HUES48 (cell line): ENCODE measurements at regions not wholly inside any gene's neighbourhood (a gene's known extent, or its start where the extent isn't known, plus 50 kb on each side); places are given as distances from the start of the nearest gene placed in this dataset.

Source experiments
- H3K27ac ChIP-seq: one replicate; pipeline ENCODE4 v1.7.0; 2013; ENCODE audit warnings: low read depth, low read length, inconsistent platforms
- H3K27me3 ChIP-seq: 2 replicates; pipeline ENCODE4 v1.6.1; 2013; ENCODE audit warnings: mild to moderate bottlenecking, low read length; ENCODE audit not compliant: control insufficient read depth, insufficient read depth
- H3K36me3 ChIP-seq: 2 replicates; pipeline ENCODE4 v1.6.1; 2013; ENCODE audit warnings: low read length; ENCODE audit not compliant: control insufficient read depth, insufficient read depth
- H3K4me1 ChIP-seq: 2 replicates; pipeline ENCODE4 v1.6.1; 2013; ENCODE audit warnings: mild to moderate bottlenecking, low read length; ENCODE audit not compliant: control insufficient read depth, insufficient read depth
- H3K4me3 ChIP-seq: 2 replicates; pipeline ENCODE4 v1.5.1; 2013; ENCODE audit warnings: mild to moderate bottlenecking, low read depth, low read length
- H3K9ac ChIP-seq: 2 replicates; pipeline ENCODE4 v1.6.1; 2013; ENCODE audit warnings: mild to moderate bottlenecking, low read depth, low read length, moderate library complexity
- H3K9me3 ChIP-seq: 2 replicates; pipeline ENCODE4 v1.6.1; 2013; ENCODE audit warnings: low read length; ENCODE audit not compliant: control insufficient read depth, insufficient read depth

DNA sequence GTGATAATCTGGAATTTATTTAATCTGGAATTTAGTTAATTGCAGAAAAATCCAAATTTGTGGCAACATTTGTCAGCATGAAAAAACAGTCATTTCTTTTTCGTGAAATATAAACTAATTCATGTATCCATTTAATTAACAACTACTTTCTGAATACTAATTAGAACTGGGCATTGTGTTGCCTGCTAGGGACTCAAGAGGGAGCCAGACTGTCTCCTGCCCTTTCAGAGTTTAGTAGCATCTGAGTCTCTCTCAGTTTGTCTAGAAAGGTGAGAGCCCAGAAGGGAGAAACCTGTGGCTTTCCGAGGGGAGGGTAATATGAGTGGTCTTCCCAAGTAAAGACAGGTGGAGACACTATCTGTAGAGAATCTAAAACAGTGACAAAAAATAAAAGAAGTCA is 210.9 kb upstream of the HDDC2 start:
- H3K4me3 ChIP-seq: no peak overlapping the region
- H3K9me3 ChIP-seq: no peaks in the 10 kb centered on the region
- H3K9ac ChIP-seq: no peak overlapping the region
- H3K36me3 ChIP-seq: no peaks in the 10 kb centered on the region
- no peak overlapping the region for H3K27ac ChIP-seq
- H3K4me1 ChIP-seq: 0 out of 2 replicates have a peak, but pooled peaks cover 4% of the 10 kb centered on the region
- H3K27me3 ChIP-seq: no peaks in the 10 kb centered on the region

DNA sequence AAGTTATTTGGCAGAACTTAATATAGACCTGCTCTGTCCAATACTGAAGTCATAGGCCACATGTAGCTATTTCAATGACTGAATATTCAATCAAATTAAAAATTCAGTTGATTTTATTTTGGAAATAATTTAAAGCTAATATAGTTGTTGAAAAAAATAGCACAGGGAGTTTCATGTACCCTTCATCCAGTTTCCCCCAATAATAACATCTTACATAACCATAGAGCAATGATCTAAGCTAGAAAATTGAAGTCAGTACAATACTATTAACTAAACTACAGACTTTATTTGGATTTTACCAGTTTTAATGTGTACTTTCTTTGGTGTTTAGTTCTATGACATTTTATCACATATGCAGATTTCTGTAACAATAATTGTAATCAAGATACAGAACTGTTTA is 212.2 kb upstream of the HDDC2 start:
- Histone ChIP-seq H3K27me3 (no peaks in the 10 kb centered on the region), H3K4me1 (0 out of 2 replicates have a peak, but pooled peaks cover 4% of the 10 kb centered on the region), H3K27ac (no peak overlapping the region), H3K9ac (no peak overlapping the region), H3K9me3 (no peaks in the 10 kb centered on the region), H3K36me3 (no peaks in the 10 kb centered on the region), H3K4me3 (no peak overlapping the region)

DNA sequence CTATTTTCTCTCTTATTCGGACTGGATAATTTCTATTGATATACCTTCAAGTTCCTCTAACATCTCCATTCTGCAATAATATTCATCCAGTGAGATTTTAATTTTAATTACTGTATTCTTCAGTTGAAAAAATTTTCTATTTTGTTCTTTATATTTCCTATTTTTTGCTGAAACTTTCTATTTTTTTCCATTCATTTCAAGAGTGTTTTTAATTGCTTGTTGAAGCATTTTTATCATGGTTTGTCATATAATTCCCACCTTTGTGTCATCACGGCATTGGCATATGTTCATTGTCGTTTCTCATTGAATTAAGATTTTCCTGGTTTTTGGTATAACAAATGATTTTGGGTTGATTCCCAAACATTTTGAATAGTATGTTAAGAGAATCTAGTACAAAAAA is 214.9 kb upstream of the HDDC2 start:
- Histone ChIP-seq H3K4me1 (0 out of 2 replicates have a peak, but pooled peaks cover 4% of the 10 kb centered on the region), H3K36me3 (no peaks in the 10 kb centered on the region), H3K27ac (no peak overlapping the region), H3K4me3 (no peak overlapping the region), H3K9me3 (no peaks in the 10 kb centered on the region), H3K9ac (no peak overlapping the region), H3K27me3 (no peaks in the 10 kb centered on the region)

DNA sequence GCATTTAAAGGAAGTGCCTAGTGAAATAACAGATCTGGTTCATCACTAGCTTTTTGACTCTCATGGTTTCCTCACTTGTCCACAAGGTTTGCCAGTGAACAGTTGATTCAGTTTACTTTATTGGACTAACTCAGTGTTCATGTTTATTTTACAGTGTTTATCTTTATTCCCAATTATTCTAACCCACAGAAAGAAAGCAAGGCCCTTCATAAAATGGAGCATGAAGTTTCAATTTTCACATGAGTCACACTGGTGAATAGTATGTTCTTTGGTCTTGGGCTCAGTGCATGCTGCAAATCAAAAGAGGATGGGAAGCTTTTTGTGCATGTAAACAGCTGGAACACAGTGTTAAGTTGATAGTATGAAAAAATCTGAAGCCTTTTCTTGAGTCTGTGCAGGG is 217.6 kb upstream of the HDDC2 start:
- Histone ChIP-seq H3K9me3 (no peaks in the 10 kb centered on the region), H3K4me3 (no peak overlapping the region), H3K27ac (no peak overlapping the region), H3K9ac (no peak overlapping the region), H3K4me1 (no peaks in the 10 kb centered on the region), H3K36me3 (no peaks in the 10 kb centered on the region), H3K27me3 (no peaks in the 10 kb centered on the region)

DNA sequence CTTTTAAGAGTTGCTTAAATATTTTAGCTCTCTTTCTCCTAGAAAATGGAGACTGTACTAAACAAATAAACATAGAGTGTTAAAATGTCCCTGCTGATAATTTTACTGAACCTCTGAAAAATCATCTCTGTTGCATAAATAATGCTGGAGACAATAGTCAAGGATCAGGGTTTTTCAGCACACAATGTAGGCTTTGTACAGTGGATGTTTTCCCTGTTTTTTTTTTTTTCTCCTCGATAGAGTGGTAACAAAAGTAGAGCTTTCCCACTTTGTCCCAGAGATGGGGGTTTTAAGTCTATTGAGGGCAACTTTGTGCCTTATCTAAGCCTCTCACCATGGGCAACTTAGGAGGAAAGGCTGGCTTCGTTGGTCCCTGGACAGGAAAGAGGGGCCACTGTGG is 222.6 kb upstream of the HDDC2 start:
- no peak overlapping the region for H3K27ac ChIP-seq
- H3K4me1 ChIP-seq: peaks cover 17% of the 10 kb centered on the region
- H3K9me3 ChIP-seq: no peaks in the 10 kb centered on the region
- no peaks in the 10 kb centered on the region for H3K36me3 ChIP-seq
- no peak overlapping the region for H3K4me3 ChIP-seq
- no peak overlapping the region for H3K9ac ChIP-seq
- H3K27me3 ChIP-seq: no peaks in the 10 kb centered on the region

DNA sequence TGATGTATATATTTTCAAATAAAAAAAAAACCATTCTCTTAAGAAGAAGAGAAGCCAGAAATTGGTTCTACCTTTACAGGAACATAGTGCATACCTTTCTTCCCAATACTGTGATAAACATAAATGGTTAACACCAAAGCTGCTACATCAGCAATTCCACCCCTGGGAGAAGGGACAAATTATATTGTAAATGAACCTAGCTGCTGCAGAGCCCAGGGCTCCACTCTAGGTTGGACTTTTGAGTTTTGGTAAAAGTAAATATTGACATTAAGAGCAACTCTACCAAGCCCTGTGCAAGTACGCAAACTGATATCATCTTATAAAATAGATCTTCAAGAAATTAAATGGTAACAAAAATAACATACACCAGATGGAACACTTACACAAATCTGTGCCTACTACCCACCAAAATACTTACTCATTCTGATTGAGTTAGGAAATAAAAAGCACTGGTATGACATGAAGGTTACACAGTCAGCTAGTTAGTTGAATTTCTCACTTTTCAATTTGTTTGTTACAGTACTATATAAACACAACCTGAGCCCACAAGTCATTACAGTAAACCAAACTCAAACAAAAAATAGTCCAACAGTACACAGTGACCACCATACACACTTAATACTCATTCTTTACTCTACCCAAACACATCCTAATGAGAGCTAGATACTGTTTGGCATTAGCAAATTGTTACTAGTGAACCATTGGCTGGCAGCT is 223.3 kb upstream of the HEY2 start:
- no peak overlapping the region for H3K27ac ChIP-seq
- no peak overlapping the region for H3K9ac ChIP-seq
- no peaks in the 10 kb centered on the region for H3K36me3 ChIP-seq
- H3K4me1 ChIP-seq: peaks cover 21% of the 10 kb centered on the region
- no peaks in the 10 kb centered on the region for H3K9me3 ChIP-seq
- H3K4me3 ChIP-seq: no peak overlapping the region
- no peaks in the 10 kb centered on the region for H3K27me3 ChIP-seq

DNA sequence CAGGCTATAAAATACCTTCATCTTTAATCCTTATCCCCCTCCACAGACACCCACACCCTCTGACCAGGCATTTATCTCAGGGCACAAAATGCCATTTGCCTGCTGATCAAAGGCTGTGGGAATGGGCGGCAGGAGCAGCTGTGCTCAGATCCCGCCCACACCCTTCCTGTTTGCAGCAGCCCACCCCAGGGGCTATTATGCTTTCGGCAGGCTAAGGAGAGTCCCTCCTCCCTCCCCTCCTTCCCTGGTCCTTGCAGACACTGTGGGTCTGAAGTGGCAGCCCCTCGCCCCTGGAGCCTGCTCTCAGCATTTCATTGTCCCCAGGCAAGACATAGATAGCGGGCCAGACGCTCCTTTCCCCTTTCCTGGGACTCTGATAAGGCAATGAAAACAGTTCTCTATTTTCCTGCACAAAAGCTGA is 220.8 kb upstream of the HEY2 start:
- no peaks in the 10 kb centered on the region for H3K27me3 ChIP-seq
- peak overlapping the region; percentile 86 for H3K27ac ChIP-seq
- no peak overlapping the region for H3K9ac ChIP-seq
- no peaks in the 10 kb centered on the region for H3K36me3 ChIP-seq
- H3K9me3 ChIP-seq: no peaks in the 10 kb centered on the region
- H3K4me3 ChIP-seq: no peak overlapping the region
- peaks cover 22% of the 10 kb centered on the region for H3K4me1 ChIP-seq

DNA sequence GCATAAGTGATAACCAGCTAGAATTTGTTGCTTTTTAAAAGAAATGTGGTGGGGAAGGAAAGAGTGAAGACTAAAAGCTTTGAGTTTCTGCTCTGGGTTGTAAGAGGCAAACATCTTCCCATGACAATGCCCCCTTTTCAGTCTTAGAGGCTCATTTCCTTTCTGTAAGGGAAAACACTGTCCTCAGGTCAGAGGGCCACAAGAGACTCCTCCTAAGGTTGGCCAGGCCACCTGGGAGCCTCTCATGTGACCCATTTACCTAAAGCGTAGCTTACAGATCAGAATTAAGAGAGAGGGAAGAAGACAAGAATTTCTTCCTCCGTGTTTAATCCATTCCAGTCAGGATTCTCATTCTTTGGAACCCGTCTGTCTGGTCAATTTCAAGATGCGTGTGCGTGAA is 220.4 kb upstream of the HEY2 start:
- no peaks in the 10 kb centered on the region for H3K9me3 ChIP-seq
- H3K4me1 ChIP-seq: peaks cover 26% of the 10 kb centered on the region
- no peak overlapping the region for H3K9ac ChIP-seq
- no peaks in the 10 kb centered on the region for H3K36me3 ChIP-seq
- no peaks in the 10 kb centered on the region for H3K27me3 ChIP-seq
- no peak overlapping the region for H3K4me3 ChIP-seq
- H3K27ac ChIP-seq: peak overlapping the region; percentile 86

DNA sequence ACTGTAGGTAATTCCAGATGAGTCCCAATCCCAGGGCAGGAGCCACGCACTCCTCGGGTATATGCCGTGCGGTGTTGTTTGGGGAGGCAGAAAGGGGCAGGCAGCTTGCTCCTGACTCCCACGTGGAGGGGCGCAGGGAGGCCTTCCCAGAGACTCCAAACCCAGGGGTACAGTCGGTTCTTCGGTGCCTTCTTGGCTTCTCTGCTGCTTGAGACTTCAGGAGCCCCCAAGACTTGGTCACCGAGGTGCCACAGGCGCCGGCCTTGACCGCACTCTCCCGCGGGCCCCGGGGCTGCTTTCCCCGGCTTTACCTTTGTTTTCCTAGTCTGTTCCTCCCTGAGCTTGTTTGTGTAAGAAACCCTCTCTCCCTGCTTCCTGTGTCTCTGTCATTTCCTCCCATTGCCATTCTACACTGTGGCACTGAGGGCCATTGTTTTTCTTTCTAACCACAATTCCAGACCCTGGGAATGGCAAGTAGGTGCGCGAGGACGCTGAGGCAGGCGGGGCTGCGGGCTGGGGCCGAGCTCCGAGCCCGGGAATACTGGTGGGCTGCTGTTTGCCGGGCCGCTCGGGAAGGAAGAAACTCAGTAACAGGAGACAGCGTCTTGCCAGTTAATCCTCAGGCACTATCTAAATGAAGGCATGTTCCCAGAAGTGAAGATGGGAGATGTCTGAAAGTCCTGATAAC is 215.6 kb upstream of the HEY2 start:
- Histone ChIP-seq H3K36me3 (no peaks in the 10 kb centered on the region), H3K4me1 (peaks cover 26% of the 10 kb centered on the region), H3K4me3 (no peak overlapping the region), H3K27me3 (0 out of 2 replicates have a peak, but pooled peaks cover 3% of the 10 kb centered on the region), H3K9ac (no peak overlapping the region), H3K27ac (no peak overlapping the region), H3K9me3 (no peaks in the 10 kb centered on the region)

DNA sequence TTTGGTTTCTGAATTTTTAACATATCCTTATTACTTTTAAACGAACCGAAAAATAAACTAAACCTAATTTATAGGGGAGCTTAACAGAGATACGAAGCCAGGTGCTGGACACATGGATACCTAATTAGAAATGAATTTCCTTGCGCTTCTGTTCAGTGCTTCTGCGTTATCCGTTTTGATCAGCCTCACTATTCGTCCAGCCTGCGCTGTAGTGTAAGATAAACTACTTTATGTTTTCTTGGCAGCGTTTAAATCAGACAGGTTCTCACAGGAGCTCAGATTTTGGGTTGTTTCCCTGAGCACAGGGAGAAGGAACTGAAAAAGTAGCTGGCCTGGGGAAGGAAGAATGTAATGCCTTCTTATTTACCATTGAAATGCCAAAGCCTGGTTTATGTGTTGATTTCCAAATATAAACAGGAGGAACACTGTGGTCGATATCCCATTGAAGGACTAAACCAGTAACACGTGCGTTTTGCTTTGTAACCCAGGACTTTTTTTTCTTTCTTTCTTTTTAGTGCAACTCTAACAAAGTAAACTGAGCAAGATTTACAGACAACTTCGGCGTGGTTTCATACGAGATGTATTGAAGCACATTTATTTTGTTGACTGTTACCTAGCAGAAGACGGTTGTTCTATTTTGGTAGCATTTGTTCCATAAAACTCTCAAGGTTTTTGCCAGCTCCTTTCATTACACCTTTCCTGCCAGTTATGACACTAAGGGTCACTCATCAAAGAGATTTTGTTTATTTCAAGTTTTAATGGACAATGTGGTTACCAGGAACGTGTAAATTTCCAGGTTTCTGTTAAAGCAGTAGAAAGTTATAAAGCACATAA is 214.8 kb upstream of the HEY2 start:
- Histone ChIP-seq H3K4me1 (peaks cover 18% of the 10 kb centered on the region), H3K27me3 (0 out of 2 replicates have a peak, but pooled peaks cover 3% of the 10 kb centered on the region), H3K4me3 (no peak overlapping the region), H3K36me3 (no peaks in the 10 kb centered on the region), H3K9ac (no peak overlapping the region), H3K27ac (no peak overlapping the region), H3K9me3 (no peaks in the 10 kb centered on the region)

DNA sequence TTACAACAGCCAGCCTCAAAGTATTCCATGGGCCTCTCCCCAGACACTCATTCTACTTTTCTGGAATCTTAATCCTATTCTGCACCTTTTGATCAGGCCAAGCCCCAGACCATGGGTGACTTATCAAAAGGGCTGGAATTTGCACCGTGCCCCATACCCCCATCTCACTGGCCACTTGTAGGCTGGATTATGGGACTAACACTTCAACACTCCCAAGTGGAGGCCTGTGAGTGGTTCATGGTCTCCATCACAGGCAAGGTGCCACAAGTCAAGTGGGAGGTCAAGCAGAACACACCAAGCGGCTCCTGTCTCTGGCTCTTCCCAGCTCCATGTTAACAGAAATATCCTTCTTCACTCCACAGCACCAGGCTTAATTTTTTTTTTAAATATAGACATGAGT is 212.3 kb upstream of the HEY2 start:
- Histone ChIP-seq H3K36me3 (no peaks in the 10 kb centered on the region), H3K4me1 (peaks cover 17% of the 10 kb centered on the region), H3K27ac (no peak overlapping the region), H3K9me3 (no peaks in the 10 kb centered on the region), H3K27me3 (0 out of 2 replicates have a peak, but pooled peaks cover 3% of the 10 kb centered on the region), H3K9ac (no peak overlapping the region), H3K4me3 (no peak overlapping the region)
